Ishikawa (cell line): ENCODE measurements at regions not wholly inside any gene's neighbourhood (a gene's known extent, or its start where the extent isn't known, plus 50 kb on each side); places are given as distances from the start of the nearest gene placed in this dataset.

ENCODE experiments used
- CEBPB ChIP-seq: IDR thresholded peaks from 2 replicates; pipeline ENCODE4 v1.6.1; 2012
- CREB1 ChIP-seq: IDR thresholded peaks from 2 replicates; pipeline ENCODE4 v1.6.1; 2012; ENCODE audit warnings: low read depth
- EGR1 ChIP-seq: IDR thresholded peaks from 2 replicates; pipeline ENCODE4 v1.6.1; 2012
- EP300 ChIP-seq: IDR thresholded peaks from 2 replicates; pipeline ENCODE4 v1.6.1; 2012; ENCODE audit warnings: borderline replicate concordance
- NFIC ChIP-seq: IDR thresholded peaks from 2 replicates; pipeline ENCODE4 v1.6.1; 2012
- RAD21 ChIP-seq: IDR thresholded peaks from 2 replicates; pipeline ENCODE4 v1.6.1; 2012; ENCODE audit warnings: low read depth
- TAF1 ChIP-seq: IDR thresholded peaks from 2 replicates; pipeline ENCODE4 v1.6.1; 2012; ENCODE audit warnings: low read depth, mild to moderate bottlenecking
- TCF12 ChIP-seq: IDR thresholded peaks from 2 replicates; pipeline ENCODE4 v1.6.1; 2012; ENCODE audit warnings: low read depth
- YY1 ChIP-seq: IDR thresholded peaks from 2 replicates; pipeline ENCODE4 v1.6.1; 2012; ENCODE audit warnings: low read depth
- TF ChIP-seq, protein P1 (sequence below): IDR thresholded peaks from 2 replicates; pipeline ENCODE4 v1.6.1; 2012
- TF ChIP-seq, protein P2 (sequence below): IDR thresholded peaks from 2 replicates; pipeline ENCODE4 v1.6.1; 2012; ENCODE audit warnings: low read depth, mild to moderate bottlenecking
- TF ChIP-seq, protein P3 (sequence below): IDR thresholded peaks from 2 replicates; pipeline ENCODE4 v1.6.1; 2012

DNA sequence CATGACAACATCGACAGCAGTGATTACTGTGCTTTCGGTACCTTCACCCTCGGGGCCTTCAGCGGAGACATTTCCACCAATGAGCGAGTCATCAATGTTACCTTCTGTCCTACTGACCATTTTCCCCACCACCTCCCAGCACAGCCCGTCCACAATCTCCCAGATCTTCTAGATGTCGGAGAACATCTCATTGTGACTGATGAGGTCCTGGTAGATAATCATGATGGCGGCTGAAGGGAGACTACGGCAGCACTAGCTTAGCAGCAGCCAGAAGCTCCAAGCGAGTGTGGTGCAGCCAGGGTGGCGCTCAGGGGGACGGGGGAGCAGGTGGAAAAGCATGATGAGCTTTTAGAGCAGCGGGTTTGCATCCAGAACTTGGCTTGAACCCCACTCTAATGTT is 379.0 kb downstream of the TLR4 start:
- TF ChIP-seq, protein P1, sequence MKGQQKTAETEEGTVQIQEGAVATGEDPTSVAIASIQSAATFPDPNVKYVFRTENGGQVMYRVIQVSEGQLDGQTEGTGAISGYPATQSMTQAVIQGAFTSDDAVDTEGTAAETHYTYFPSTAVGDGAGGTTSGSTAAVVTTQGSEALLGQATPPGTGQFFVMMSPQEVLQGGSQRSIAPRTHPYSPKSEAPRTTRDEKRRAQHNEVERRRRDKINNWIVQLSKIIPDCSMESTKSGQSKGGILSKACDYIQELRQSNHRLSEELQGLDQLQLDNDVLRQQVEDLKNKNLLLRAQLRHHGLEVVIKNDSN: no peak
- no peak for TF ChIP-seq YY1
- TF ChIP-seq, protein P2, sequence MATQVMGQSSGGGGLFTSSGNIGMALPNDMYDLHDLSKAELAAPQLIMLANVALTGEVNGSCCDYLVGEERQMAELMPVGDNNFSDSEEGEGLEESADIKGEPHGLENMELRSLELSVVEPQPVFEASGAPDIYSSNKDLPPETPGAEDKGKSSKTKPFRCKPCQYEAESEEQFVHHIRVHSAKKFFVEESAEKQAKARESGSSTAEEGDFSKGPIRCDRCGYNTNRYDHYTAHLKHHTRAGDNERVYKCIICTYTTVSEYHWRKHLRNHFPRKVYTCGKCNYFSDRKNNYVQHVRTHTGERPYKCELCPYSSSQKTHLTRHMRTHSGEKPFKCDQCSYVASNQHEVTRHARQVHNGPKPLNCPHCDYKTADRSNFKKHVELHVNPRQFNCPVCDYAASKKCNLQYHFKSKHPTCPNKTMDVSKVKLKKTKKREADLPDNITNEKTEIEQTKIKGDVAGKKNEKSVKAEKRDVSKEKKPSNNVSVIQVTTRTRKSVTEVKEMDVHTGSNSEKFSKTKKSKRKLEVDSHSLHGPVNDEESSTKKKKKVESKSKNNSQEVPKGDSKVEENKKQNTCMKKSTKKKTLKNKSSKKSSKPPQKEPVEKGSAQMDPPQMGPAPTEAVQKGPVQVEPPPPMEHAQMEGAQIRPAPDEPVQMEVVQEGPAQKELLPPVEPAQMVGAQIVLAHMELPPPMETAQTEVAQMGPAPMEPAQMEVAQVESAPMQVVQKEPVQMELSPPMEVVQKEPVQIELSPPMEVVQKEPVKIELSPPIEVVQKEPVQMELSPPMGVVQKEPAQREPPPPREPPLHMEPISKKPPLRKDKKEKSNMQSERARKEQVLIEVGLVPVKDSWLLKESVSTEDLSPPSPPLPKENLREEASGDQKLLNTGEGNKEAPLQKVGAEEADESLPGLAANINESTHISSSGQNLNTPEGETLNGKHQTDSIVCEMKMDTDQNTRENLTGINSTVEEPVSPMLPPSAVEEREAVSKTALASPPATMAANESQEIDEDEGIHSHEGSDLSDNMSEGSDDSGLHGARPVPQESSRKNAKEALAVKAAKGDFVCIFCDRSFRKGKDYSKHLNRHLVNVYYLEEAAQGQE: no peak
- TF ChIP-seq EGR1: no peak
- no peak for TF ChIP-seq EP300
- no peak for TF ChIP-seq CREB1
- TF ChIP-seq NFIC: no peak
- TF ChIP-seq CEBPB: no peak

DNA sequence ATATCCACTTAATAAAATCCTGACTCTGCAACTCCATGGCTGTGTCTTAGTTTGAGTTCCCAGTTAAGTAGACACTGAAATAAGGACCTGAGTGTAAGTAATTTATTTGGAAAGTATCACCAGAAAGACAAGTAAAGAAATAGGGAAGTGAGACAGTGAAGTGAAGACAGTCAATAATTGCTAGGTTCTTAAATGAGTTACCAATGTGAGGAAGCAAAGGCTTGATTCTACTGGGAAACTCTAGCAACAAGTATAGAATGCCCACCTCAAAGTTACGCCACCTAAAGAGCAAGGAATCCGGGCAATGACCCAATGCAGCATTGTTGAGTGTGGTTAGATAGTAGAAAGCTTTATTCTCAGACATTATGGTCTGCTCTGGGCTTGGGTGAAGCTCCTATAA is 383.9 kb downstream of the TLR4 start:
- TF ChIP-seq TAF1 (no peak), RAD21 (no peak)
- TF ChIP-seq, protein P3, sequence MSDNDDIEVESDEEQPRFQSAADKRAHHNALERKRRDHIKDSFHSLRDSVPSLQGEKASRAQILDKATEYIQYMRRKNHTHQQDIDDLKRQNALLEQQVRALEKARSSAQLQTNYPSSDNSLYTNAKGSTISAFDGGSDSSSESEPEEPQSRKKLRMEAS: no peak

DNA sequence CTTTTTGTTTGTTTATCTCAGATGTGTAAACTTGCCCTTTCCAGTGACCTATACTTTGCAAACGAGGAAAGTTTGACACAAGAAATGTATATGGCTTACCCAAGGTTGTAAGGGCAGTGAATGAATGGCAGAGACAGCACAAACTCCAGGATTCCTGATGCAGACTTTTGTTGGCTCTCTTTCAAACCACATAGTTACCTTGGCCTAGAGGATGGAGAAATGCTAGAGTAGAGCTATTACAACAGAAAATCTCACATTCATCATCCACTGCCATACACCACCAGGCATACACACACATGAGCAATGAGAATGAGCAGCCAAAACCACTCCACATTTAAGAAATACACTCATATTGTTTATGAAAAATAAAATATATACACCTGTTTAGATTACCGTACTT is 387.0 kb downstream of the TLR4 start:
- no peak for TF ChIP-seq CEBPB
- TF ChIP-seq, protein P3: no peak

DNA sequence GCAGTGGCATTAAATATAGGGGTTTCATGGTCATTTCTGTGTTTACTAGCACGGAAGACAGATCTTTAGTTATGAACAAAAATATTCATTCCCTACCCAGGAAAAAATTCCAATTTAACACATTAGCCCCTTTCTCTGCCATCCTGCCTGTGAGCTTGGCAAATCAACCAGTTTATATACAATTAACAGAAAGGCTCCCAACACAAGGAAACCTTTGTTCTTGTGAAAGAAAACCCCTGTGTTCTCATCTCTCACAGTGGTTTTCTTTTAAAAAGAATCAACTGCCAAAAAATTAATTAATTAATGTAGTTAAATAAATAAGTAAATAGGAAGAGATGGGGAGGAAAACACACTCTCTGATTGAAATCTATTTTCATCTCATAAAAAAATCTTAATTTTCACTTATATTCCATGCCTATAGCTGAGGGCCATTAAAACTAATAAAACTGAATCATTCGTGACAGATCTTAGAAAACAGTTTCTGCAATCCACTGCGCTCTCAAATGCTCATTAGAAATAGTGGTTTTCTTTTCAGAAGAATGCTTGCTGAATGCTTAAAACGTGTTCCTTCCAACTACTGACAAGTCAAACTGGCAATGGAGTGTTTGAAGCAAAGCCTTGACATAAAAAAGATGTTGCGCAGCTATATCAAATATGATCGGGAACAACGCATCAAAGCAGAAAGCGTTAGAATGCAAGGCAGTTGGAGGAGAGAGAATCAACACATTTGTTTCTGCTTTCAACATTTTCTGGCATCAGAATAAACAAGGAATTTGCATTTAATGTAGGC is 387.7 kb downstream of the TLR4 start:
- TF ChIP-seq YY1 (no peak), RAD21 (no peak), TCF12 (no peak), CREB1 (no peak), CEBPB (no peak)
- TF ChIP-seq, protein P3: no peak
- TF ChIP-seq, protein P1: no peak
- TF ChIP-seq, protein P2: no peak

DNA sequence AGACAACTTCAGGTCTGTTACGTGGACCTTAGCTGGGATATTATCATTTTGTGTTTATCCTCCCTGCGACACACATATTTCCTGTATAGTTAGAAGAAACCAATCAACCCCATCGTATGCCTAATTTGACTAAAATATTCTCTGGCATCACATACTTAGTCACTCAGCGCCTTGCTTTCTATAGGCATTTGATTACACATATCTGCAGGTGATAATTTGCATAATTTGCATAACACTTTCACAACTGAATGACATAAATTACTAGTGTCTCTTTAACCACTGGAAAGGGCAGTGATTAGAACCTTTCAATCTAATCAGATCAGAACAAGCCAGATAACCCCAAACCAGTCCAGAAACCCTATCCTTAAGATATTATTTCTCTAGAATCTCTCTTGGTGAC is 390.2 kb downstream of the TLR4 start:
- TF ChIP-seq EGR1 (no peak), CEBPB (no peak)
- TF ChIP-seq, protein P2: no peak
